ENCODE measurements at regions not wholly inside any gene's neighbourhood (a gene's known extent, or its start where the extent isn't known, plus 50 kb on each side); places are given as distances from the start of the nearest gene placed in this dataset.

GRCh38 chr14:88937706-88938105 lies 113.3 kb downstream of the TTC8 start:
- TF ChIP-seq POLR2A (IDR thresholded peaks at IDR 0.05): no peak
- TF ChIP-seq POLR2AphosphoS5 (IDR thresholded peaks at IDR 0.05): no peak
- TF ChIP-seq, protein P1, sequence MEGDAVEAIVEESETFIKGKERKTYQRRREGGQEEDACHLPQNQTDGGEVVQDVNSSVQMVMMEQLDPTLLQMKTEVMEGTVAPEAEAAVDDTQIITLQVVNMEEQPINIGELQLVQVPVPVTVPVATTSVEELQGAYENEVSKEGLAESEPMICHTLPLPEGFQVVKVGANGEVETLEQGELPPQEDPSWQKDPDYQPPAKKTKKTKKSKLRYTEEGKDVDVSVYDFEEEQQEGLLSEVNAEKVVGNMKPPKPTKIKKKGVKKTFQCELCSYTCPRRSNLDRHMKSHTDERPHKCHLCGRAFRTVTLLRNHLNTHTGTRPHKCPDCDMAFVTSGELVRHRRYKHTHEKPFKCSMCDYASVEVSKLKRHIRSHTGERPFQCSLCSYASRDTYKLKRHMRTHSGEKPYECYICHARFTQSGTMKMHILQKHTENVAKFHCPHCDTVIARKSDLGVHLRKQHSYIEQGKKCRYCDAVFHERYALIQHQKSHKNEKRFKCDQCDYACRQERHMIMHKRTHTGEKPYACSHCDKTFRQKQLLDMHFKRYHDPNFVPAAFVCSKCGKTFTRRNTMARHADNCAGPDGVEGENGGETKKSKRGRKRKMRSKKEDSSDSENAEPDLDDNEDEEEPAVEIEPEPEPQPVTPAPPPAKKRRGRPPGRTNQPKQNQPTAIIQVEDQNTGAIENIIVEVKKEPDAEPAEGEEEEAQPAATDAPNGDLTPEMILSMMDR (IDR thresholded peaks at IDR 0.05): no peak
- TF ChIP-seq EP300 (IDR thresholded peaks at IDR 0.05): no peak

Data from suprapubic skin (tissue), 4 donors.